C4-2B (cell line): ENCODE measurements at regions not wholly inside any gene's neighbourhood (a gene's known extent, or its start where the extent isn't known, plus 50 kb on each side); places are given as distances from the start of the nearest gene placed in this dataset.

Experiments used
- H3K27ac ChIP-seq: fragments of 450-650 bp; 2 replicates; pipeline ENCODE4 v1.5.1; 2017
- CTCF ChIP-seq: fragments of 450-650 bp; conservative IDR thresholded peaks from 2 replicates; pipeline ENCODE4 v1.5.1; 2017; ENCODE audit warnings: mild to moderate bottlenecking
- ZFX ChIP-seq: fragments of 450-650 bp; IDR thresholded peaks from 2 replicates; pipeline ENCODE4 v1.6.1; 2017

DNA sequence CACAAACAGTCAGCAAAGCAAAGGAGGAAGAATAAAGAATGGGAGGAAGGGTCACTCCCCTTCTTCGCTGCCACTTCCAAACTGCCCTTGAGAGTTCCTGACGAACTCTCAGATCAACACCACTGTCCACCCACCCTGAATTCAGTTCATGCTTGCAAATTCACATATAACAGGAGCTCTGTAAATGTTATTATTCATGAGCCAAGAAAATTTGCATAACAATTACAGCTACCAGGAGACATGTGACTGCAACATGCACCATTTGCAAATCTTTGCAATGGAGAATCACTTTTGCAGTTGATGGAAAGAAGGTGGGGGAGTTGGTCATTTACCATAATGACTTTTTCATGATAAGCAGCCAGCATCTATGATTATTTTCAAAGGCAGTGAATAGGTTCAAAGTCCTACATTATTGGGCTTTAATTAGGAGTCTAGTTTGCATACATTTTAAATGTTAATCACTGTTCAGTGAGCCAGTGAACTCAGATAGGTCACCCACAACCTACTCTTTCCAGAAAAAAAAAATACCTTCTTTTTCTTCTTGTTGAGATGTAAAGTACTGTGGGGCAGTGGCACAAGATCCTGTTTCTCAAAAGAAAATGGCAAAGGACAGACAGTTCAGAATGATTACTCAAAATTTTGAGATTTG is 149.7 kb downstream of the CAAP1 start:
- TF ChIP-seq ZFX: no peak
- TF ChIP-seq CTCF: no peak
- no peak overlapping the region for H3K27ac ChIP-seq

DNA sequence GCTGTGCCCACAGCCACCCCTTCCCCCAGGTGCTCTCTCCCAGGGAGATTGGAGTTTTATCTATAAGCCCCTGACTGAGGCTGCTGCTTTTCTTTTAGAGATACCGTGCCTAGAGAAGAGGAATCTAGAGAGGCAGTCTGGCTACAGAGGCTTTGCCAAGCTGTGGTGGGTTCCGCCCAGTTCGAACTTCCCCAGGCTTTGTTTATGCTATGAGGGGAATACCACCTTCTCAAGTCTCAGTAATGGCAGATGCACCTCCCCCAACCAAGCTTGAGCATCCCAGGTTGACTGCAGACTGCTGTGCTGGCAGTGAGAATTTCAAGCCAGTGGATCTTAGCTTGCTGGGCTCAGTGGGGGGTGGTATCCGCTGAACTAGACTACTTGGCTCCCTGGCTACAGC is 157.4 kb downstream of the CAAP1 start:
- TF ChIP-seq CTCF: no peak
- TF ChIP-seq ZFX: no peak
- H3K27ac ChIP-seq: no peak overlapping the region

DNA sequence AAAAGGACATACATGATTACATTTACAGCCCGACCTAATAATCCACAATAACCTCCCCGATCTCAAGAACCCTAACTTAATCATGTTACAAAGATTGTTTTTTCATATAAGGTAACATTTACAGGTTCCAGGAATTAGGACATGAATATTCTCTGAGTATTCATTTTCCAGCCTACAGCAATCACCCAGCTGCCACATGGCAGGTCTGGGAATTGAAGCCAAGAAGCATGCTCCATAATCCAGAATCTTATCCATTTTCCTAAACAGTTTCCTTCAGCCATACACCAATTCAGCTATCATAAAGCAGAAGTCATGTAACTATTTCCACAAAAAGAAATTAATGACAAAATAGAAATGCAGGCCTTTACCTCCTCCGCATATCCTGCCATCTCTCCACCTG is 163.4 kb downstream of the CAAP1 start:
- H3K27ac ChIP-seq: no peak overlapping the region
- no peak for TF ChIP-seq ZFX
- no peak for TF ChIP-seq CTCF

DNA sequence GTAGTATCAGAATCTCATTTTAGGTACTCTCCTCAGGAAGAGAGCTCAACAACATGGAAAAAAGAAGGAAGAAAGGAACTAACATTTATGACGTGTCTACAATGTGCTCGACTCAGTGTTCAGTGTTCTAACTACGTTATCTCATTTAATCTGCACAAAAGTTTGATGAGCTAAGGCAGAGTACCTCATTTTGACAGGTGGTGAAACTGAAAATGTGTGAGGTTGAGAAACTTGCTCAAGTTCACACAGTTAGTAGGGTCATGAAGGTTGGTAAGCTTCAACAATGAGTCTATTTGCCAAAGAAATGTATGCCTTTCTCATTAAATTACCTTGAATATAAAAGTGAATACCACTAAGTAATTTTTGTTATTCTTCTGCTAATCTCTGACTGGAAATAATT is 165.1 kb downstream of the CAAP1 start:
- H3K27ac ChIP-seq: no peak overlapping the region
- TF ChIP-seq ZFX (no peak), CTCF (no peak)

- TF ChIP-seq ZFX (no peak), CTCF (no peak)
- H3K27ac ChIP-seq: no peak overlapping the region
Observed at GRCh38 chr9:26725573-26725972, 167.0 kb downstream of the CAAP1 start.

DNA sequence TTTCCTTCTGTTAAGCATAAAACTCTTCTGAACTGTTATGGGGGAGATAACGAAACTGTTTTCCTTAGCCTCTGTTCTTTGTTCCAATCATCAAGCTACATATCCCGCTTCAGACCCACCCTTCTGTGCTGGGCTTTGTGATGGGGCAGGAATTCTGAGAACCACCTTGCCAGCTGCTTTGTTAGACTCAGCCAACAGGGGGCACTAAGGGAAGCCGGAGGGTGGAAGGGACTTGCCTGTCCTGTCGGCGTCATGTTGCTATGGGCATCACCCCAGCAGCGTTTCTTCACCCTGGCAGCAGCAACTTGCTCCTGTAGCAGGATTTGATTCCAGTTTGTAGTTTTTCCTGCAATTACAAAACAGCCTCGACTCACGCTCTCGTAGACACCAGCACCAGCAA is 169.1 kb downstream of the CAAP1 start:
- no peak overlapping the region for H3K27ac ChIP-seq
- TF ChIP-seq ZFX: no peak
- TF ChIP-seq CTCF: peak; percentile 83

DNA sequence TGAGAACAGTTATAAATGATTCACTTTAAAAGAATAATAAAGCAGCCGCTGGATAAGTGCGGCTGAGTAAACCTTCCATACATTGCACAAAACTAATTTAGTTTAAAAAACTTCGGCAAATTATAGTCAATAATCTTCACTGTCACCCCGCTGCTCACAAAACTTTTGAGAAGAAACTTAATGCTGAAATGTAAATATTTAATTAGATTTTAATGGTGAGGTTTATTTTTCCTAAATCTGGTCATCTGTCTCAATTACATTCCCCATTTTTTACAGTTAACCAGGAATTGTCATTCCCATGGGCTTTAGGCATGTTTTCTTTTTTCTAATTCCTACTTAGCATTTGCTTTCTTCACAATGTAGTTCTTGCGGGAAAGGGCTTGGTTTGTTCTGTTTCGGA is 169.8 kb downstream of the CAAP1 start:
- H3K27ac ChIP-seq: no peak overlapping the region
- TF ChIP-seq CTCF: no peak
- TF ChIP-seq ZFX: no peak
